ENCODE measurements at regions not wholly inside any gene's neighbourhood (a gene's known extent, or its start where the extent isn't known, plus 50 kb on each side); places are given as distances from the start of the nearest gene placed in this dataset.
A peak's percentile ranks its signal among the peaks of the same experiment; 100 is the strongest.

DNA sequence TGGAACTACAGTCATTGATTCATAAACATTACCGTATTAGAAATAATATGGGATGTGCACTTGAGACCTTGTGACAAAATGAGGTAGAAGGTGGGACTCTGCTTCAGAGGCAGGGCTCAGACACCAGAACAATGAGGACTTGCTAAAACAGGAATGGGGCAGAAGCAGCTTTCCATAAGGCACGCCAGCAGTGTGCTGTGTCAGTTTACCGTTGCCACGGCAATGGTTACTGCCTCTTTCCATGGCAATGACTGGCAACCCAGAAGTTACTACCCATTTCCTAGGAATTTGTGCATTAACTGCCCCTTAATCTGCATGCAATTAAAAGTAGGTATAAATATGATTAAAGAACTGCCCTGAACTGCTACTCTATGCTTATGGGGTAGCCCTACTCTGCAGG is 169.0 kb downstream of the CHRM3 start:
- Mint-ChIP-seq H3K4me3 (no peak overlapping the region), H3K27me3 (ENCODE audit: low read depth) (no peaks in the 10 kb centered on the region), H3K27ac (no peak overlapping the region), H3K4me1 (ENCODE audit: low read depth) (peaks cover 7% of the 10 kb centered on the region), H3K9me3 (no peaks in the 10 kb centered on the region), H3K36me3 (ENCODE audit: low read depth) (no peaks in the 10 kb centered on the region)
- DNase-seq (ENCODE audit: low spot score), result no peak

DNA sequence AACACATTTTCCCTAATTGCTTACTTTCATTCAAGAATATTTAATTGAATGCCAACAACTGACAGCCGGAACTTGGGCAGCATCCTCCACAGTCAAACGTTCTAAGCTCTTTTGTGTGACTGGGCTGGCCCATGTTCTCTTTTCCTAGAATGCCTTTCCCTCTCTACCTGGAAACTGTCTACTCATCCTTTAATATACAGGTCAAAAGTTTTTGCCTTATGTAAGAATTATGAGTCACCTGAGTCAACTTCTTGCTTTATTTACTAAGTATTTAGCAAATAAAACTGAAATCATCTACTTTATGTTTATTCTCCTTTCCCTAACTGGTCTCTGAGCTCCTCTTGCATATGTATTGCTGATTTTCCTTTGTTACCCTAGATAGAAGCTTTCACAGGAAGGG is 172.2 kb downstream of the CHRM3 start:
- no peaks in the 10 kb centered on the region for H3K9me3 Mint-ChIP-seq
- DNase-seq (ENCODE audit: low spot score), result no peak
- no peaks in the 10 kb centered on the region for H3K27me3 Mint-ChIP-seq (ENCODE audit: low read depth)
- no peak overlapping the region for H3K4me3 Mint-ChIP-seq
- H3K4me1 Mint-ChIP-seq (ENCODE audit: low read depth), result peaks cover 7% of the 10 kb centered on the region
- H3K27ac Mint-ChIP-seq, result no peak overlapping the region
- no peaks in the 10 kb centered on the region for H3K36me3 Mint-ChIP-seq (ENCODE audit: low read depth)

DNA sequence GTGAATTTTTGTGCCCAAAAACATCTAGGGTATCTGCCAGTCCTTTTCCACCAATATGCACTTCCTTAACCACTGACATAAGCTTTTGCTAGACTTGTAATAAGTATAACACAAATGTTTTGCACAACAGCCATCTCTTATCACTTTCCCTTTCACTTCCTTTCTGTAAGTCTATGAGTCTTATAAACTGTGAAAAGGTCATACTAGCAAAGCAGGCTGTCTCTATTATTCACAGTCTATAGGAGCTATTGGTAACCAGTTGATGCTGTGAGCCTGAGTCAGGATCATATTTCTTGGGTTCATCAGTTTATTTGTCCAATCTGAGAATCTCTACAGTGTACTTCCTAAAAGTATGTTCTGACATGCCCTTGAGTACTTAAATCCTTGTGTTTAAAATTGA is 172.6 kb downstream of the CHRM3 start:
- Mint-ChIP-seq H3K9me3 (no peaks in the 10 kb centered on the region), H3K27me3 (ENCODE audit: low read depth) (no peaks in the 10 kb centered on the region), H3K36me3 (ENCODE audit: low read depth) (no peaks in the 10 kb centered on the region), H3K4me1 (ENCODE audit: low read depth) (peaks cover 7% of the 10 kb centered on the region), H3K27ac (no peak overlapping the region), H3K4me3 (no peak overlapping the region)
- no peak for DNase-seq (ENCODE audit: low spot score)

GRCh38 chr1:239560921-239561320 is 174.6 kb downstream of the CHRM3 start:
- no peak for DNase-seq (ENCODE audit: low spot score)
- no peaks in the 10 kb centered on the region for H3K9me3 Mint-ChIP-seq
- H3K4me3 Mint-ChIP-seq, result no peak overlapping the region
- H3K27me3 Mint-ChIP-seq (ENCODE audit: low read depth), result peaks cover 2% of the 10 kb centered on the region
- no peaks in the 10 kb centered on the region for H3K36me3 Mint-ChIP-seq (ENCODE audit: low read depth)
- peaks cover 7% of the 10 kb centered on the region for H3K4me1 Mint-ChIP-seq (ENCODE audit: low read depth)
- H3K27ac Mint-ChIP-seq, result no peak overlapping the region

DNA sequence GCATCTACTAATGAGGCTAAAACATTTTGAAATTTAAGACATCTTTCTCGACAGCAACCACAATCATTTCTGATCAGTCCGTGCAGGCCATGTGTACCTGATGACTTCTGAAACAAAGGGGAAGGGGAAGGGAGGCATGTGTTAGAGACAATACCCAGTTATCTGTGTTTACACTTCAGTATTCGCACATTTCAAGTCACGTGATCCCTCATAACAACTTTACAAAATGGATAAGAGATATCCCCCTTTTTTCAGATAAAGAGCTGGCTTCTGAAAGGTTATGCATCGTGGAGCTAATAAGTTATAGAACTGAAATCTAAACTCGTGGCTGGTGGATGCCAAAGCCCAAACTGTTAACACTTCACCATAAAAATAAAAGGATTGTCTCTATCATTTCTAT is 175.7 kb downstream of the CHRM3 start:
- no peaks in the 10 kb centered on the region for H3K9me3 Mint-ChIP-seq
- no peaks in the 10 kb centered on the region for H3K36me3 Mint-ChIP-seq (ENCODE audit: low read depth)
- DNase-seq (ENCODE audit: low spot score), result no peak
- no peak overlapping the region for H3K4me3 Mint-ChIP-seq
- H3K27ac Mint-ChIP-seq, result no peak overlapping the region
- peaks cover 7% of the 10 kb centered on the region for H3K4me1 Mint-ChIP-seq (ENCODE audit: low read depth)
- peaks cover 2% of the 10 kb centered on the region for H3K27me3 Mint-ChIP-seq (ENCODE audit: low read depth)

DNA sequence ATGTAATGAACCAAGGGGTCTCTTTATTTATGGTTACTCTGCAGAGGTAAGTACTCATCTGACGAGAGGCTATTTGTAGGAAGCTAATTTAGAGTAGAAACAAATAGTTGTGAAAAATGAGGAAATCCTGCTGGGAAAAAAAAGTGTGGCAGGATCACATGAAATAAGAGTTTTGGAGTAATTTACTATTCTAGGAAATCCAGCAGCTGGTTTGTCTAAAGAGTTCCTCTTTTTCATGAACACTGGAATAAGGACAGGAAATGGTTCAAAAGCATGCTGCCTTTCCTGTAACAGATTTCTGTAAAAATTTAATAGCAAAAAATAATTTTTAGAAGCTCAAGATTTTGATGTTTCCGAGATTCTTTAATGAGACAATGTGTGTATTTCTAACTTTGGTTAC is 177.3 kb downstream of the CHRM3 start:
- H3K36me3 Mint-ChIP-seq (ENCODE audit: low read depth), result no peaks in the 10 kb centered on the region
- no peaks in the 10 kb centered on the region for H3K9me3 Mint-ChIP-seq
- H3K27ac Mint-ChIP-seq, result no peak overlapping the region
- H3K4me1 Mint-ChIP-seq (ENCODE audit: low read depth), result peaks cover 6% of the 10 kb centered on the region
- no peak overlapping the region for H3K4me3 Mint-ChIP-seq
- peaks cover 2% of the 10 kb centered on the region for H3K27me3 Mint-ChIP-seq (ENCODE audit: low read depth)
- no peak for DNase-seq (ENCODE audit: low spot score)

- H3K27me3 Mint-ChIP-seq (ENCODE audit: low read depth), result peaks cover 2% of the 10 kb centered on the region
- no peaks in the 10 kb centered on the region for H3K36me3 Mint-ChIP-seq (ENCODE audit: low read depth)
- no peaks in the 10 kb centered on the region for H3K9me3 Mint-ChIP-seq
- H3K27ac Mint-ChIP-seq, result no peak overlapping the region
- H3K4me1 Mint-ChIP-seq (ENCODE audit: low read depth), result no peaks in the 10 kb centered on the region
- no peak overlapping the region for H3K4me3 Mint-ChIP-seq
- DNase-seq (ENCODE audit: low spot score), result no peak
Measured at GRCh38 chr1:239566074-239566473, 179.7 kb downstream of the CHRM3 start.

DNA sequence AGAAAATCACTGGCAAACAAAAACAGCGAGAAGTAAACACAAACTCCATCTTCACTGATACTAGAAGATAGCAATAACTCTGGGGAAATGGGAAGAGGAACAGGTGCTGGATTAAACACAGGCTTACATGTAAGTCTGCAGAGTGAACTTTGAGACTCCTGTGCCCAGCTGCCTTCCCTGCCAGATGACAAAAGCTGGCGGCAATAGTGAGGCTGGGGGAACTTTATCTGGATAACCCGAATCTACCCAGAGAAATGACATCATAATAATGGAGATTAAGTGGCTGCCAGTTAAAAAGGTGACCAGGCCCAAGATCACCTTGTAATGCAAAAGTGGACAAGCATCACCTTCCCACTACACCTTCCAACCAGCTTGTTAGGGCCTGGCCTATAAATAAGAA is 184.5 kb downstream of the CHRM3 start:
- Mint-ChIP-seq H3K27ac (no peak overlapping the region), H3K4me3 (no peak overlapping the region), H3K9me3 (no peaks in the 10 kb centered on the region), H3K27me3 (ENCODE audit: low read depth) (no peaks in the 10 kb centered on the region), H3K36me3 (ENCODE audit: low read depth) (no peaks in the 10 kb centered on the region), H3K4me1 (ENCODE audit: low read depth) (no peaks in the 10 kb centered on the region)
- no peak for DNase-seq (ENCODE audit: low spot score)

- Mint-ChIP-seq H3K36me3 (ENCODE audit: low read depth) (no peaks in the 10 kb centered on the region), H3K27me3 (ENCODE audit: low read depth) (no peaks in the 10 kb centered on the region), H3K4me1 (ENCODE audit: low read depth) (no peaks in the 10 kb centered on the region), H3K27ac (no peak overlapping the region), H3K9me3 (no peaks in the 10 kb centered on the region), H3K4me3 (no peak overlapping the region)
- DNase-seq (ENCODE audit: low spot score), result no peak
Measured at GRCh38 chr1:239572183-239572582, 185.8 kb downstream of the CHRM3 start.

GRCh38 chr1:239574112-239574511 is 187.7 kb downstream of the CHRM3 start:
- no peaks in the 10 kb centered on the region for H3K27me3 Mint-ChIP-seq (ENCODE audit: low read depth)
- no peak overlapping the region for H3K4me3 Mint-ChIP-seq

DNA sequence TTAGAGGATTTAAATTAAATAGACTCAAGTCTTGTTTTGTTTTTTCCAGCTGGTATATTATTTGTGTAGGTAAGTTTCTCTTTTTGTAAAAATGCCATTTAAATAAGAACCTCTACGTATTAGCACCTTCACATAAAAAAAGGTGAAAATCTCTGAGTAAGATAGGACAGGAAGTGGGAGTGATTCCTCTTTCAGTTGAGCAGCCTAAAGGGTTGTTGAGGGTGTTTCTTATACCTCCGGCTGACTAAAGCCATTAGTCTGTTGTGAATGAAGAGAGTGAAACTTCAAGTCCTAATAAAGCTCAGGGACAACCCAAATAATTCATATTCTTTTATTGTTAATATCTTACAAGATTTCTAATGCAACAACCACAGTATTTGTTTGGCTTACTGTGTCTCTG is 188.7 kb downstream of the CHRM3 start:
- no peak overlapping the region for H3K27ac Mint-ChIP-seq
- H3K9me3 Mint-ChIP-seq, result no peaks in the 10 kb centered on the region
- H3K4me3 Mint-ChIP-seq, result no peak overlapping the region
- H3K27me3 Mint-ChIP-seq (ENCODE audit: low read depth), result no peaks in the 10 kb centered on the region
- DNase-seq (ENCODE audit: low spot score), result no peak
- no peaks in the 10 kb centered on the region for H3K36me3 Mint-ChIP-seq (ENCODE audit: low read depth)
- no peaks in the 10 kb centered on the region for H3K4me1 Mint-ChIP-seq (ENCODE audit: low read depth)

More at GRCh38 chr1:239574112-239574511, 187.7 kb downstream of the CHRM3 start:
- Mint-ChIP-seq H3K4me1 (ENCODE audit: low read depth) (no peaks in the 10 kb centered on the region), H3K27ac (no peak overlapping the region), H3K9me3 (no peaks in the 10 kb centered on the region), H3K36me3 (ENCODE audit: low read depth) (no peaks in the 10 kb centered on the region)
- DNase-seq (ENCODE audit: low spot score), result no peak

GRCh38 chr1:239583536-239583935 is 197.2 kb downstream of the CHRM3 start:
- Mint-ChIP-seq H3K4me3 (no peak overlapping the region), H3K27me3 (ENCODE audit: low read depth) (peaks cover 3% of the 10 kb centered on the region), H3K36me3 (ENCODE audit: low read depth) (no peaks in the 10 kb centered on the region), H3K4me1 (ENCODE audit: low read depth) (peaks cover 8% of the 10 kb centered on the region), H3K9me3 (no peaks in the 10 kb centered on the region), H3K27ac (no peak overlapping the region)
- DNase-seq (ENCODE audit: low spot score), result no peak

DNA sequence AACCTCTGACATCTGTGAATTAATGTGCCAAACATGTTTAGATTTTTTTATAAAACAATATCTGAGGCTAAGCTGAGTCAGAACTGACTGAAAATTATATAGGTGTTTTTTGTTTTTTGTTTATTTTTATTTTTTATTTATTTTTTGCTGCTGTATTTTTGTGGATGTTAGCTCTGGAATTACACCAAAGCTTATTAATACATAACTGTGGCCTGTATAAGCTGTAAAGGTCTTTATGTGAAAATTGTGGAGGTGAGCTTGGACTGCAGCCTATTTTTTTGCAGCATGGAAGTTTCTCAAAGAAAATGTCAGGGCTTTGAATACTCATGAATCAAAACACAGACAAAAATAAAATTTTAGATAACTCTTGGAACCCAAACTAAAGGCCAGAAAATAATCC is 199.8 kb downstream of the CHRM3 start:
- H3K36me3 Mint-ChIP-seq (ENCODE audit: low read depth), result no peaks in the 10 kb centered on the region
- no peak for DNase-seq (ENCODE audit: low spot score)
- peaks cover 3% of the 10 kb centered on the region for H3K27me3 Mint-ChIP-seq (ENCODE audit: low read depth)
- H3K27ac Mint-ChIP-seq, result no peak overlapping the region
- no peaks in the 10 kb centered on the region for H3K9me3 Mint-ChIP-seq
- H3K4me1 Mint-ChIP-seq (ENCODE audit: low read depth), result peaks cover 8% of the 10 kb centered on the region
- no peak overlapping the region for H3K4me3 Mint-ChIP-seq

DNA sequence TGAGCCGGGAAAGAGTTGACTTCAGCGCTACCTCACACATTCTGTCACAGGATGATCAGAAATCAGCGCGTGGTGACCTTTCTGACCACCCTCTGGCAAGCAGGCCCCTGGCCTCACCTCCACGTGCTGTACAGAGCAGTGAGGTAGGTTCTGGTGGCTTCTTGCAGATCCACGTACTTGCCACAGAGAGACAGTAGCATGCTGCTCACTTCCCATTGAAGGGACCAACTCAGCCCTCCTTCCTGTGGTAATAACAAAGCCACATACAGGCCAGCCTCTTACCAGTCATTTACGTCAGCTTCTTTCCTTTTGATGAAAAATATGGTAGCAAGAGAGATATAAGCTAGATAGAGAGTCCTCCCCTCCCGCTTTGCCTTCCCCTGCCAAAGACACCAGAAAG is 200.7 kb downstream of the CHRM3 start:
- H3K36me3 Mint-ChIP-seq (ENCODE audit: low read depth), result no peaks in the 10 kb centered on the region
- DNase-seq (ENCODE audit: low spot score), result peak; percentile 24
- peaks cover 8% of the 10 kb centered on the region for H3K4me1 Mint-ChIP-seq (ENCODE audit: low read depth)
- no peaks in the 10 kb centered on the region for H3K9me3 Mint-ChIP-seq
- peak overlapping the region; percentile 13 for H3K27ac Mint-ChIP-seq
- peaks cover 3% of the 10 kb centered on the region for H3K27me3 Mint-ChIP-seq (ENCODE audit: low read depth)
- H3K4me3 Mint-ChIP-seq, result no peak overlapping the region

GRCh38 chr1:239587574-239588369 is 201.4 kb downstream of the CHRM3 start:
- H3K4me3 Mint-ChIP-seq, result no peak overlapping the region
- no peak overlapping the region for H3K27ac Mint-ChIP-seq
- H3K9me3 Mint-ChIP-seq, result no peaks in the 10 kb centered on the region
- DNase-seq (ENCODE audit: low spot score), result no peak
- no peaks in the 10 kb centered on the region for H3K36me3 Mint-ChIP-seq (ENCODE audit: low read depth)
- H3K27me3 Mint-ChIP-seq (ENCODE audit: low read depth), result peaks cover 3% of the 10 kb centered on the region
- peaks cover 8% of the 10 kb centered on the region for H3K4me1 Mint-ChIP-seq (ENCODE audit: low read depth)

Data from T-helper 2 cell treated with Interferon-gamma antibody and Interleukin-4, amounts not matched to agents 5 μg/mL and 100 μg/mL, for 36 hours (primary cell).